HEK293T (cell line): ENCODE measurements at regions not wholly inside any gene's neighbourhood (a gene's known extent, or its start where the extent isn't known, plus 50 kb on each side); places are given as distances from the start of the nearest gene placed in this dataset.

ENCODE experiments used
- CTCF ChIA-PET: fragments of 350-600 bp; formaldehyde crosslinking; extraction: SDS; loops from one replicate; lab custom pipeline; 2021; ENCODE audit warnings: antibody characterized with exemption, inconsistent platforms; lab: Yijun Ruan, JAX
- POLR2A ChIA-PET: fragments of 350-600 bp; formaldehyde crosslinking; extraction: SDS; loops from one replicate; lab custom pipeline; 2020; ENCODE audit warnings: antibody characterized with exemption, inconsistent platforms; lab: Yijun Ruan, JAX
- DNase-seq: peaks from one replicate; pipeline ENCODE4 v3.0.0; 2012; ENCODE audit warnings: mixed read lengths; ENCODE audit errors: extremely low spot score
- ARNT ChIP-seq: fragments of 450-650 bp; IDR thresholded peaks from 2 replicates; pipeline ENCODE4 v1.6.1; 2017; ENCODE audit warnings: mild to moderate bottlenecking
- BHLHE40 ChIP-seq: fragments of 450-650 bp; IDR thresholded peaks from 2 replicates; pipeline ENCODE4 v1.6.1; 2016; ENCODE audit warnings: mild to moderate bottlenecking, moderate library complexity, borderline replicate concordance
- CTBP1 ChIP-seq: fragments of 450-650 bp; IDR thresholded peaks from 2 replicates; pipeline ENCODE4 v1.6.1; 2016; ENCODE audit warnings: borderline replicate concordance
- ELF4 ChIP-seq: fragments of 450-650 bp; IDR thresholded peaks from 2 replicates; pipeline ENCODE4 v1.6.1; 2017; ENCODE audit warnings: antibody characterized with exemption
- FOXA1 ChIP-seq: fragments of 450-650 bp; IDR thresholded peaks from 2 replicates; pipeline ENCODE4 v1.6.1; 2016; ENCODE audit warnings: mild to moderate bottlenecking
- FOXK2 ChIP-seq: fragments of 450-650 bp; IDR thresholded peaks from 2 replicates; pipeline ENCODE4 v1.6.1; 2016; ENCODE audit warnings: mild to moderate bottlenecking
- FOXM1 ChIP-seq: fragments of 450-650 bp; IDR thresholded peaks from 2 replicates; pipeline ENCODE4 v1.6.1; 2017; ENCODE audit warnings: mild to moderate bottlenecking, borderline replicate concordance
- HDGF ChIP-seq: fragments of 450-650 bp; IDR thresholded peaks from 2 replicates; pipeline ENCODE4 v1.6.1; 2017; ENCODE audit warnings: antibody characterized with exemption, borderline replicate concordance
- L3MBTL2 ChIP-seq: fragments of 450-650 bp; conservative IDR thresholded peaks from 2 replicates; pipeline ENCODE4 v1.6.1; 2016; ENCODE audit warnings: mild to moderate bottlenecking
- LEF1 ChIP-seq: fragments of 450-650 bp; IDR thresholded peaks from 2 replicates; pipeline ENCODE4 v1.6.1; 2017; ENCODE audit warnings: mild to moderate bottlenecking, borderline replicate concordance
- NFRKB ChIP-seq: fragments of 450-650 bp; IDR thresholded peaks from 2 replicates; pipeline ENCODE4 v1.6.1; 2016; ENCODE audit warnings: mild to moderate bottlenecking, moderate library complexity
- SP1 ChIP-seq: fragments of 450-650 bp; IDR thresholded peaks from 2 replicates; pipeline ENCODE4 v1.6.1; 2017
- SUZ12 ChIP-seq: fragments of 450-650 bp; IDR thresholded peaks from 2 replicates; pipeline ENCODE4 v1.6.1; 2016; ENCODE audit warnings: mild to moderate bottlenecking
- TARDBP ChIP-seq: fragments of 450-650 bp; IDR thresholded peaks from 2 replicates; pipeline ENCODE4 v1.6.1; 2016
- ZNF384 ChIP-seq: fragments of 450-650 bp; IDR thresholded peaks from 2 replicates; pipeline ENCODE4 v1.6.1; 2016
- TF ChIP-seq, protein P1 (sequence below): fragments of 450-650 bp; IDR thresholded peaks from 2 replicates; pipeline ENCODE4 v1.6.1; 2016

DNA sequence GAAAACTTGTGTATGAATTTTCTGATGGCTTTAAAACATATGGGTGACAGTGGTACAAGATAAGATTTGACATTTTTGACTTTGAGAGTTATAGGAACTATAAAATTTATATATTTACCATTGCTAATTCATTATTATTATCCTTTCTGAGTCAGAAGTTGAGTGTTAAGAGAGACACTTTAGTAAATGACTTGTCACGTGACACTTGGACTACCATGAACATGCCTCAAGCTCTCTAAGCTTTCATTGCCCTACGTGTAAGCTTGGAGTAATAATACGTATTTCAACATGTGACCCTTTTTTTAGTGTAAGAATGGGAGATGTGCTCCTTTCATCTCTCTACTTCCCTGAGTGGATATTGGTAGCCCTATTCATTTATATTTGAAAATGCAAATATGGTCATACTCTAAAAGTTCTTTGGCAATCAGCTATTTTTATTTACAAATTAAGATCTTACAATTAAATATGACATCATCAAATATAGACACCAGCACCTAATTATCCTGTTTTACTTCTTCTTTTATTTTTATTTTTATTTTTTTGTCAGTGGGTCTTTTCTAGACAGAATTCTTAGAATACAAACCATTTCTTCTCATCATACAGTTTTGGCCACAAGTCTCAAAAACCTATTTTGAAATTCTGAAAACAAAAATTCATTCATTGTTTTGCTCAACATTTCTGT is 837.0 kb downstream of the PDHA2 start:
- ChIA-PET CTCF (no interaction called here), POLR2A (no interaction called here)
- no peak for DNase-seq
- TF ChIP-seq ZNF384 (no peak), NFRKB (no peak), ELF4 (no peak)

DNA sequence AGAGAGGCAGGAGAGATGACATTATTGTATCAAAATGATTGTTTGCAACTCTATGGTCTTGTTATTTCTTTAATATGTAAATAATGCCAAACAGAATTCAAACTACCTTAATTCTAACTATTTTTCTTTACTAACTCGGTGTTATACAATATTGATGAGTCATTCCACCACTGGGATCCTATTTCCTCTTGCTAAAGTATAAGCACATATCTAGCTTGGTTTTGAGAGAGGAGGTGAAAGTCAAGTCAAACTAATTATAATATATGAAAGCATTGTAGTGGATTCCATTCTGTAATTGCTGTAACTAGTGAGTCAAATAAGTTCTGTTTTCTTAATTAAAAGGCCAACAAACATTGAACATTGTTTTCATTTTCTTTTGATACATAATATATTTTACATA is 837.6 kb downstream of the PDHA2 start:
- POLR2A ChIA-PET = no interaction called here

DNA sequence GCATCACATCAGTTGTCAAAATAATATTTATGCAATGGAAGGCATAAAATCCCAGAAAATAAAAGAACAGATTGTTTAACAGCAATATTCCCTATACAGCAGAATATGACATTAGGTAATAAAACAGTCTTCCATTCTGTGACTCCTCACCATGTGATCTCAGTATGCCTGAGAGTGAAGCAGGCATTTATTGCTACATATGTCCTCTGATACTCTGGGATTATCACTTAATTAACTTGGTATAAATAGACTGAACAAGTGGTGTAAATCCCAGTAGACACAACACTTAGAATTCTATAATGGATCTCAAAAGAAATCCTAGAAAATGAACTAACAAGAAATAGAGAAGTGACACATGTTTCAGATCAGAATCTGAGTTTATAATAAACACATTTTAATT is 841.3 kb downstream of the PDHA2 start:
- CTCF ChIA-PET = no interaction called here
- POLR2A ChIA-PET = no interaction called here
- no peak for TF ChIP-seq FOXK2
- TF ChIP-seq SP1 = no peak
- no peak for TF ChIP-seq ARNT
- no peak for TF ChIP-seq HDGF
- no peak for TF ChIP-seq NFRKB
- no peak for TF ChIP-seq ZNF384
- no peak for TF ChIP-seq BHLHE40
- TF ChIP-seq, protein P1, sequence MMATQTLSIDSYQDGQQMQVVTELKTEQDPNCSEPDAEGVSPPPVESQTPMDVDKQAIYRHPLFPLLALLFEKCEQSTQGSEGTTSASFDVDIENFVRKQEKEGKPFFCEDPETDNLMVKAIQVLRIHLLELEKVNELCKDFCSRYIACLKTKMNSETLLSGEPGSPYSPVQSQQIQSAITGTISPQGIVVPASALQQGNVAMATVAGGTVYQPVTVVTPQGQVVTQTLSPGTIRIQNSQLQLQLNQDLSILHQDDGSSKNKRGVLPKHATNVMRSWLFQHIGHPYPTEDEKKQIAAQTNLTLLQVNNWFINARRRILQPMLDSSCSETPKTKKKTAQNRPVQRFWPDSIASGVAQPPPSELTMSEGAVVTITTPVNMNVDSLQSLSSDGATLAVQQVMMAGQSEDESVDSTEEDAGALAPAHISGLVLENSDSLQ = no peak
- no peak for TF ChIP-seq CTBP1
- no peak for TF ChIP-seq ELF4
- TF ChIP-seq L3MBTL2 = no peak
- no peak for TF ChIP-seq LEF1
- TF ChIP-seq FOXA1 = no peak
- TF ChIP-seq FOXM1 = no peak
- no peak for TF ChIP-seq SUZ12
- TF ChIP-seq TARDBP = no peak
- DNase-seq = no peak

More for the DNA sequence above, 837.6 kb downstream of the PDHA2 start:
- CTCF ChIA-PET = no interaction called here
- TF ChIP-seq NFRKB = no peak
- TF ChIP-seq ELF4 = no peak
- no peak for TF ChIP-seq ARNT
- no peak for TF ChIP-seq FOXA1
- TF ChIP-seq FOXM1 = no peak
- no peak for TF ChIP-seq LEF1
- TF ChIP-seq TARDBP = no peak
- TF ChIP-seq L3MBTL2 = no peak
- DNase-seq = no peak

DNA sequence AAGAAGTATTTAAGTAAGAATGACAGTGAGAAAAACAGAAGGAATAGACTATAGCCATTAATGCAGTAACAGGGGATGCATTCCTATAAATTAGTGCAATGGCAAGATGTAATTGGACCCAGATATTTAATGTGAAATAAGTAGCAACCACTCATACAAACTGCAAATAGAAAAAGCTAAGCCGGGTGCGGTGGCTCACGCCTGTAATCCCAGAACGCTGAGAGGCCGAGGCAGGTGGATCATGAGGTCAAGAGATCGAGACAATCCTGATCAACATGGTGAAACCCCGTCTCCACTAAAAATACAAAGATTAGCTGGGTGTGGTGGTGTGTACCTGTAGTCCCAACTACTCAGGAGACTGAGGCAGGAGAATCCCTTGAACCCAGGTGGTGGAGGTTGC is 845.8 kb downstream of the PDHA2 start:
- ChIA-PET POLR2A (no interaction called here), CTCF (no interaction called here)
- no peak for DNase-seq
- TF ChIP-seq TARDBP (no peak), BHLHE40 (no peak), FOXK2 (no peak), L3MBTL2 (no peak), ARNT (no peak), NFRKB (no peak), LEF1 (no peak), FOXA1 (no peak), ZNF384 (no peak), SUZ12 (no peak), FOXM1 (no peak)
- TF ChIP-seq, protein P1 = no peak

DNA sequence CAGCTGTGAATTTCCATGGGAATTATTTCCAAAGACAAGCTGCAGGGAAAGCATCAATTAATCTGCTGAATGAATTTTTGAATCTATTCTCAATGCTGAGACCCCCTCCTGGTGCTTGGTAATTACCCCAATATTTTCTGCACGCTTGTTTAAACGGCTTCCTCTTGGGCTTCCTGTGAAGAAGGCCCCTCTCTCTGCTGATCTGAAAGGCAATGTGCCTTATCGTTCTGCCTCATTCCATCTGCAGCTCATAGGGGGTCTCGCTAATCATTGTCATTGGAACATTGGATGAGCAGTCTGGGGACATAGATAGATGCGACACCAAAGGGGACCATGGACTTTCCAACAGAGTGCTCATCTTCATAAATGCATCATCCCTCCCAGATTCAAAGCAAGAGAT is 851.6 kb downstream of the PDHA2 start:
- no peak for DNase-seq
- TF ChIP-seq FOXA1 = no peak
- TF ChIP-seq BHLHE40 = no peak
- TF ChIP-seq ZNF384 = no peak
- TF ChIP-seq FOXM1 = no peak
- no peak for TF ChIP-seq SP1
- no peak for TF ChIP-seq ARNT
- ChIA-PET POLR2A (no interaction called here), CTCF (no interaction called here)

DNA sequence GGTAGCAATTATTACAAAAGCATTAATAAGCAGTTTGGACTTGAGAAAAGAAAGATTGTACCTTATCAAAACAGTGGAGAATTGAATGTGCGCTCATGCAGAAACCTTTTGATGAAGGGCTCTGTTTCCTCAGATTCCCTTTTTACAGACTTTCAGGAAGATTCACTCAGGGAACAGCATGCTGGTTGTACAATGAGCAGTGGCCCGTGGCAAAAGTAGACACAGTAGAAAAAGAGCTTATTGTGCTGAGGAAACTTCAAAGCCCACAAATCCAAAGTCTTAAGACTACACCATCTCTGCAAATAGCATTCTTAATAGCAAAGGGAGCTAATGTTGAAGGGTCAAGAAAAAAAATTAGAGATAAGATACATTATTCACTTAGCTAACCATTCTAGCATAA is 858.9 kb downstream of the PDHA2 start:
- TF ChIP-seq SP1 = no peak
- TF ChIP-seq NFRKB = no peak
- no peak for TF ChIP-seq TARDBP
- TF ChIP-seq, protein P1 = no peak
- TF ChIP-seq FOXA1 = no peak
- ChIA-PET CTCF (no interaction called here), POLR2A (no interaction called here)
- DNase-seq = no peak

DNA sequence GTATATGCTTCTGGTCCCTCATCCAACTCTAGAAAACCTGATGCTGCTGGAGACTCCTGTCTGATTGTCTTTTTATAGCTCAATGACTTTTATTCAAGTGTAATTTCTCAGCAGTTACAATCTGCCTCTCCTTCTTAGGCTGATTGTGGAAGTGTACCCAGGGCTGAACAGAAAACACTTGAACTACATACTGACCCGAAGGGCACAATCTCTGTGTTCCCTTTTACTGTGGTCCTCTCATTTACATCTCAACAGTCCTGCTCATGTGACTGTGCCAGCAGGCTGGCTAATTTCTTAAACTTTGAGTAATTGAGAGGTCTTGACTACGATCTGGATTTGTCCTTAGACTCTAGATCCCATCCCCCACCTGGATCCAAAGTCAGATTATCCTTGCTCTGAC is 863.4 kb downstream of the PDHA2 start:
- ChIA-PET CTCF (no interaction called here), POLR2A (no interaction called here)
- TF ChIP-seq NFRKB (no peak), SUZ12 (no peak), LEF1 (no peak), ARNT (no peak), TARDBP (no peak), HDGF (no peak), FOXM1 (no peak), ZNF384 (no peak), L3MBTL2 (no peak), BHLHE40 (no peak), CTBP1 (no peak)
- DNase-seq = no peak
